KMS-11 (cell line): ENCODE measurements at regions not wholly inside any gene's neighbourhood (a gene's known extent, or its start where the extent isn't known, plus 50 kb on each side); places are given as distances from the start of the nearest gene placed in this dataset.

Experiments used
- H2AFZ ChIP-seq: fragments of 200-600 bp; sonication (generic); 2 replicates; pipeline ENCODE4 v1.6.1; 2016; ENCODE audit warnings: antibody characterized with exemption, mixed run types, low read depth
- H3K27ac ChIP-seq: fragments of 200-600 bp; sonication (generic); 2 replicates; pipeline ENCODE4 v1.6.1; 2016; ENCODE audit warnings: mild to moderate bottlenecking, mixed run types
- H3K27me3 ChIP-seq: fragments of 200-600 bp; sonication (generic); 2 replicates; pipeline ENCODE4 v1.6.1; 2017; ENCODE audit warnings: mild to moderate bottlenecking, low read depth, mixed run types, moderate library complexity; ENCODE audit not compliant: insufficient read depth
- H3K36me3 ChIP-seq: fragments of 200-600 bp; sonication (generic); 2 replicates; pipeline ENCODE4 v1.6.1; 2017; ENCODE audit warnings: mild to moderate bottlenecking, mixed run types; ENCODE audit not compliant: insufficient read depth
- H3K4me1 ChIP-seq: fragments of 200-600 bp; sonication (generic); 2 replicates; pipeline ENCODE4 v1.6.1; 2016; ENCODE audit warnings: mild to moderate bottlenecking, low read depth, mixed run types; ENCODE audit not compliant: poor library complexity, severe bottlenecking
- H3K4me2 ChIP-seq: fragments of 200-600 bp; sonication (generic); 2 replicates; pipeline ENCODE4 v1.7.0; 2016; ENCODE audit warnings: mild to moderate bottlenecking, mixed run types
- H3K4me3 ChIP-seq: fragments of 200-600 bp; sonication (generic); IDR thresholded peaks from 2 replicates; pipeline ENCODE4 v1.6.1; 2017; ENCODE audit warnings: low read depth, low read length, mixed read lengths; ENCODE audit not compliant: insufficient read depth
- H3K79me2 ChIP-seq: fragments of 200-600 bp; sonication (generic); 2 replicates; pipeline ENCODE4 v1.6.1; 2016; ENCODE audit warnings: low read depth, mixed run types; ENCODE audit not compliant: insufficient read depth
- H3K9ac ChIP-seq: fragments of 200-600 bp; sonication (generic); 2 replicates; pipeline ENCODE4 v1.6.1; 2016; ENCODE audit warnings: mild to moderate bottlenecking, mixed run types
- H4K20me1 ChIP-seq: fragments of 200-600 bp; sonication (generic); 2 replicates; pipeline ENCODE4 v1.6.1; 2016; ENCODE audit warnings: mild to moderate bottlenecking, mixed run types; ENCODE audit not compliant: insufficient read depth
- TF ChIP-seq, protein P1 (sequence below): fragments of 200-600 bp; sonication (generic); conservative IDR thresholded peaks from 2 replicates; pipeline ENCODE4 v1.6.1; 2017; ENCODE audit warnings: low read depth, mild to moderate bottlenecking, antibody characterized with exemption, low read length, moderate library complexity, mixed read lengths

- H3K4me1 ChIP-seq: no peaks in the 10 kb centered on the region
- no peak overlapping the region for H3K9ac ChIP-seq
- no peak overlapping the region for H3K4me3 ChIP-seq
- no peak overlapping the region for H3K4me2 ChIP-seq
- H4K20me1 ChIP-seq: no peaks in the 10 kb centered on the region
- no peaks in the 10 kb centered on the region for H3K79me2 ChIP-seq
- no peak overlapping the region for H3K27ac ChIP-seq
- no peaks in the 10 kb centered on the region for H3K27me3 ChIP-seq
- TF ChIP-seq, protein P1, sequence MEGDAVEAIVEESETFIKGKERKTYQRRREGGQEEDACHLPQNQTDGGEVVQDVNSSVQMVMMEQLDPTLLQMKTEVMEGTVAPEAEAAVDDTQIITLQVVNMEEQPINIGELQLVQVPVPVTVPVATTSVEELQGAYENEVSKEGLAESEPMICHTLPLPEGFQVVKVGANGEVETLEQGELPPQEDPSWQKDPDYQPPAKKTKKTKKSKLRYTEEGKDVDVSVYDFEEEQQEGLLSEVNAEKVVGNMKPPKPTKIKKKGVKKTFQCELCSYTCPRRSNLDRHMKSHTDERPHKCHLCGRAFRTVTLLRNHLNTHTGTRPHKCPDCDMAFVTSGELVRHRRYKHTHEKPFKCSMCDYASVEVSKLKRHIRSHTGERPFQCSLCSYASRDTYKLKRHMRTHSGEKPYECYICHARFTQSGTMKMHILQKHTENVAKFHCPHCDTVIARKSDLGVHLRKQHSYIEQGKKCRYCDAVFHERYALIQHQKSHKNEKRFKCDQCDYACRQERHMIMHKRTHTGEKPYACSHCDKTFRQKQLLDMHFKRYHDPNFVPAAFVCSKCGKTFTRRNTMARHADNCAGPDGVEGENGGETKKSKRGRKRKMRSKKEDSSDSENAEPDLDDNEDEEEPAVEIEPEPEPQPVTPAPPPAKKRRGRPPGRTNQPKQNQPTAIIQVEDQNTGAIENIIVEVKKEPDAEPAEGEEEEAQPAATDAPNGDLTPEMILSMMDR: no peak
- H2AFZ ChIP-seq: no peak overlapping the region
- no peaks in the 10 kb centered on the region for H3K36me3 ChIP-seq
These were observed 743.8 kb upstream of the NEGR1 start for GRCh38 chr1:73026114-73026513.

GRCh38 chr1:73009938-73010337, 727.6 kb upstream of the NEGR1 start:
- Histone ChIP-seq H3K4me3 (no peak overlapping the region), H3K79me2 (no peaks in the 10 kb centered on the region), H2AFZ (no peak overlapping the region), H3K27ac (no peak overlapping the region), H3K4me1 (no peaks in the 10 kb centered on the region), H3K27me3 (no peaks in the 10 kb centered on the region), H4K20me1 (no peaks in the 10 kb centered on the region), H3K9ac (no peak overlapping the region), H3K36me3 (no peaks in the 10 kb centered on the region), H3K4me2 (no peak overlapping the region)
- TF ChIP-seq, protein P1: no peak

GRCh38 chr1:73009311-73009710, 727.0 kb upstream of the NEGR1 start:
- H3K4me3 ChIP-seq: no peak overlapping the region
- TF ChIP-seq, protein P1: no peak

DNA sequence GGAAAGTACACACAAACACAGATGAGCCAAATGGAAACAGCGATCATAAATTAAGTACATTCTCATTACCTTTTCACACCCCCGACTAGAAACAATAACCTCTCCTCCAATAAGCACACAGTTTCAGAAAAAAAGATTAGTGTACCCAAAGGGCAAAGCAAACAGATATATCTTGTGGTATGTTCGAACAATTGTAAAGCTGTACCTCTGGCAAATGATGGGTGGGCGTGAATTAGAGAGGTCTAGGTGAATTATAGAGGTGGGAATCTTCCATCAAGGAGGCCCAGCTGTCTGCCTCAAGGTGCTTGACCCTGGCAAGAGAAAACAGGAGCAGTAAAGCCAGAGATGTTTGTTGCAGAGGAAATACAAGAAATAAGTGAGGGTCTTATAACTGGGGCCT, 715.3 kb upstream of the NEGR1 start:
- no peak overlapping the region for H3K4me3 ChIP-seq
- no peak overlapping the region for H3K9ac ChIP-seq
- no peaks in the 10 kb centered on the region for H3K4me1 ChIP-seq
- TF ChIP-seq, protein P1: no peak
- H3K79me2 ChIP-seq: no peaks in the 10 kb centered on the region
- no peaks in the 10 kb centered on the region for H3K36me3 ChIP-seq
- no peak overlapping the region for H3K4me2 ChIP-seq
- H3K27ac ChIP-seq: no peak overlapping the region
- no peak overlapping the region for H2AFZ ChIP-seq
- no peaks in the 10 kb centered on the region for H3K27me3 ChIP-seq
- H4K20me1 ChIP-seq: no peaks in the 10 kb centered on the region

More at GRCh38 chr1:73009311-73009710, 727.0 kb upstream of the NEGR1 start:
- H3K4me2 ChIP-seq: no peak overlapping the region
- H4K20me1 ChIP-seq: no peaks in the 10 kb centered on the region
- no peaks in the 10 kb centered on the region for H3K27me3 ChIP-seq
- no peak overlapping the region for H3K27ac ChIP-seq
- H3K4me1 ChIP-seq: no peaks in the 10 kb centered on the region
- no peaks in the 10 kb centered on the region for H3K36me3 ChIP-seq
- H3K79me2 ChIP-seq: no peaks in the 10 kb centered on the region
- no peak overlapping the region for H2AFZ ChIP-seq
- H3K9ac ChIP-seq: no peak overlapping the region
